ENCODE measurements at regions not wholly inside any gene's neighbourhood (a gene's known extent, or its start where the extent isn't known, plus 50 kb on each side); places are given as distances from the start of the nearest gene placed in this dataset.

GRCh38 chr2:190810981-190811587 lies 69.5 kb upstream of the GLS start:
- no peak for DNase-seq

GRCh38 chr2:190811811-190812210 lies 68.8 kb upstream of the GLS start:
- DNase-seq: no peak

- DNase-seq: no peak
Observed at GRCh38 chr2:190812506-190813294, 67.9 kb upstream of the GLS start.

DNA sequence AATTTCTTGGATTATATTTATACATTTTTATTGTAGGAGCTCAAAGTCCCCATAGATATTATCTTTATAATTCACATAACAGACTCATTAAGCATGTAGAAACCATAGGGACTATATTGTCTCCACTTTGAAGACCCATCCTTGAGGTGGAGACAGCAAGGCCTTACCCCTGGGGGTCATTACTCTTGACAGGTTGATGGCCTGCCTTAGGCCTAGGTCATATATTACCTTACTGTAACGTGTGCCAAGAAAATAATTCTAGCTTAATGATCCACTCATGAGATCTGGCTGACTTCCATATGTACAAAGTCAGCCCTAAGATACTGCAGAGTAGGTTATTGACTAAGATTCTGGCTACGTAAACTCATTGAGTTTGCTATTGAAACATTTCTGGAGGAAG lies 65.4 kb upstream of the GLS start:
- no peak for DNase-seq

DNA sequence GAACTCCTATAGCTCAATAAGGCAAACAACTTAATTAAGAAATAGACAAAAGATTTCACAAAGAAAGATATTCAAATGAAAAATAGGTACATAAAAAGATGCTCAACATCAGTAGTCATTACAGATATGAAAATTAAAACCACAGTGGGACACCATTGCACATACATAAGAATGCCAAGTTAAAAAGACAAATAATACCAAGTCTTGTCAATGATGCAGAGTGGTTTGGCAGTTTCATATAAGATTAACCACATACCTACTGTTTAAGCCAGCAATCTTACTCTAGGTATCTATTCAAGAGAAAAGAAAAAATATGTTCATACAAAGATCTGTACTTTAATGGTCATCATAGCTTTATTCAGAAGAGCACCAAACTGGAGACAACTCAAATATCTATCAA lies 63.5 kb upstream of the GLS start:
- no peak for DNase-seq

- DNase-seq: no peak
Observed at GRCh38 chr2:190819840-190820301, 60.8 kb upstream of the GLS start.

DNA sequence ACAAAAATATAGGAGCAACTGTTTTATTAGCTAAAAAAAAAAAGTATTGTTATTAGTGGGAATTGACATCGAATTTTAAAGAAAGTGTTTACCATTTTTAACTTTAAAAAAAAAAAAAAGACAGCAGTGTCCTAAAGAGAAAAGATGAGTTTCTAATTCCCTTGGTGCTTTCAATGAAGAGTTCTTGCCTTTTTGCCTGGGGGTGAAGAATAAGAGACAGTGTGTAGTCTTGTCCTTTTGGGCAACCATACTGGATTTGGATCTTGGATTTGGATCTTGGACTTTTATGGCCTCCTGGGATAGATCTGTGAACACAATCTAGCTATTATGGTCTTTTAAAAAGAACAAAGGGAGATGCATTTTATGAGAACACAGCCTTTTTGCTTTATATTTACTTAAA lies 60.2 kb upstream of the GLS start:
- no peak for DNase-seq

GRCh38 chr2:190822043-190822442 lies 58.6 kb upstream of the GLS start:
- DNase-seq: no peak

DNA sequence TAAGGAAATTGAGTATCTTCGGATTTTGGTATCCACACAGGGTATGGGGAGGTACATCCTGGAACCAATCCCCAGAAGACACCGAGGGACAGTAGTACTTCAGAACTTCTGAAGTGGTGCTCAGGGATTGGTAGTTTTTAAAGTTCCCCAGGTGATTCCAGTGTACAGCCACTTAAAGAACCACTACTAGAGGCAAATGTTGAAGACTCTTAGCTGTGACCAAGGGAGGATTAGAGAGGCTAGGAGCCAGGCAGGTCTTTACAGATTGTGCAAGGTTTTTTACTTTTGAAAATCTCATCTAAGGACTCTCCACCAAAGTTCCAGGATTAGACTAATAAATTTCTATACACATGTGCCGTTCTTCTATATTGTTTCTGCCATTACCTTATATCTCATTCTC lies 52.9 kb upstream of the GLS start:
- no peak for DNase-seq

DNA sequence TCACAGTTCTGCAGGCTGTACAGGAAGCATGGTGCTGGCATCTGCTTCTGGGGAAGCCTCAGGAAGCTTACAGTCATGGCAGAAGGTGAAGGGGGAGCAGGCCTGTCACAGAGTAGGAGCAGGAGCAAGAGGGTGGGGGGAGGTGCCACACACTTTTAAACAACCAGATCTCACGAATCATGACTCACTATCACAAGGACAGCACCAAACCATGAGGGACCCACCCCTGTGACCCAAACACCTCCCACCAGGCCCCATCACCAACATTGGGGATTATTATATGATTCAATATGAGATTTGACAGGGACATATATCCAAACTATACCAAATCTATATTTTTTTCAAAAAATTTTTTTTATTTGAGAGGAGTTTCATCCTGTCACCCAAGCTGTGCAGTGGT lies 51.0 kb upstream of the GLS start:
- DNase-seq: no peak
